Progenitor cell of endocrine pancreas (in vitro differentiated cells): ENCODE measurements at regions not wholly inside any gene's neighbourhood (a gene's known extent, or its start where the extent isn't known, plus 50 kb on each side); places are given as distances from the start of the nearest gene placed in this dataset.

Source experiments
- DNase-seq: peaks from one replicate; pipeline ENCODE4 v3.0.0; 2021; ENCODE audit warnings: low spot score; ENCODE audit not compliant: unreplicated experiment
- H3K27ac Mint-ChIP-seq: 2 replicates; pipeline ENCODE4 v1.8.0; 2021; ENCODE audit warnings: mild to moderate bottlenecking, moderate library complexity, mixed read lengths
- H3K27me3 Mint-ChIP-seq: 2 replicates; pipeline ENCODE4 v1.8.0; 2021; ENCODE audit warnings: mixed read lengths
- H3K36me3 Mint-ChIP-seq: 2 replicates; pipeline ENCODE4 v1.8.0; 2022; ENCODE audit warnings: mixed read lengths; ENCODE audit not compliant: insufficient read depth
- H3K4me1 Mint-ChIP-seq: 2 replicates; pipeline ENCODE4 v1.8.0; 2021; ENCODE audit warnings: low read depth, mixed read lengths
- H3K4me3 Mint-ChIP-seq: 2 replicates; pipeline ENCODE4 v1.8.0; 2021; ENCODE audit warnings: low read depth, mild to moderate bottlenecking, moderate library complexity, mixed read lengths
- H3K9me3 Mint-ChIP-seq: 2 replicates; pipeline ENCODE4 v1.8.0; 2021; ENCODE audit warnings: low read depth, mixed read lengths
- CTCF ChIP-seq: fragments of 200-600 bp; sonication (generic); IDR thresholded peaks from one replicate; pipeline ENCODE4 v1.5.0; 2021; ENCODE audit warnings: antibody characterized with exemption, mild to moderate bottlenecking; ENCODE audit not compliant: unreplicated experiment

- peaks cover 10% of the 10 kb centered on the region for H3K9me3 Mint-ChIP-seq
- no peak overlapping the region for H3K27ac Mint-ChIP-seq
- no peak for DNase-seq
- no peaks in the 10 kb centered on the region for H3K27me3 Mint-ChIP-seq
- TF ChIP-seq CTCF = no peak
- H3K36me3 Mint-ChIP-seq = no peaks in the 10 kb centered on the region
- H3K4me3 Mint-ChIP-seq = no peak overlapping the region
- no peaks in the 10 kb centered on the region for H3K4me1 Mint-ChIP-seq
Measured at GRCh38 chrX:45527834-45528233, 327.2 kb upstream of the DIPK2B start.

DNA sequence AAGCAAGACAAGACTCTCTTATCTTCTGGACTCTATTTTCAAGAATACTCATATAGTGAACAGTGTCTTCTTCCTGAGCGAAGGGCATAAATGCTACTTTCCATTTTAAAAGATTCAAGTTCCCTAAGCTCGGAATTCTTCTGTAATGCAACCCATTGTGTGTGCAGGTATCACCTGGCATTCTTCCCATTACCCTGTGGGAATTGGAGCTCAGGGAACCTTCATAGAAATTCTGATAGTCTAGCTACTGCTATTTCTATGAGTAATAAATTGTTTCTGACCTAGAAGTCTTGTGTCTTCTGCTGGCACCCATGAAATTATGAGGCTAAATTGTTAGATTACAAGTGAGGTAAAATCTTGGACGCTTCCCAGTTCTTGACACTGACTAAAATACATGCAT, 324.1 kb upstream of the DIPK2B start:
- Mint-ChIP-seq H3K27ac (no peak overlapping the region), H3K9me3 (peaks cover 13% of the 10 kb centered on the region), H3K4me3 (no peak overlapping the region), H3K27me3 (no peaks in the 10 kb centered on the region), H3K4me1 (peaks cover 2% of the 10 kb centered on the region), H3K36me3 (no peaks in the 10 kb centered on the region)
- TF ChIP-seq CTCF = no peak
- DNase-seq = no peak

GRCh38 chrX:45524296-45524695, 323.6 kb upstream of the DIPK2B start:
- Mint-ChIP-seq H3K9me3 (peaks cover 14% of the 10 kb centered on the region), H3K36me3 (no peaks in the 10 kb centered on the region), H3K4me1 (peaks cover 2% of the 10 kb centered on the region), H3K27ac (no peak overlapping the region), H3K4me3 (no peak overlapping the region), H3K27me3 (no peaks in the 10 kb centered on the region)
- TF ChIP-seq CTCF = no peak
- no peak for DNase-seq

DNA sequence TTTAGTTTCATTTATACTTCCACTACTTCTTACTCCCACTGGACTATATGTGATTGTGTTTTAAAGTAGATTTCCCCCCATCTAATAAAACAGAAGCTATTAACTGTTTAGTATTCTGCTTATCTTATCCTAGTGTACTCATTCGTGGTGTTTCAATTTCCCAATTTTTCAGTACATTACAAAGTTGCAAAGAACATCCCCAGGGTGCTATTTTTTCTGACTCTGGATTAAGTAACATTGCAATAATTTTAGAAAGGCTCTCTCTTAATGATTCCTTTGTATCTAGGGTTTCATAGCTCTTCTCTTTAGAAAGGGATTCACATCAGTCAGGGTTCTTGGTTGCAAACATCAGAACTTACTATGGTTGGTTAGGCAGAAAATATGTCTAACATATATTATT, 317.9 kb upstream of the DIPK2B start:
- H3K9me3 Mint-ChIP-seq = peaks cover 19% of the 10 kb centered on the region
- peaks cover 5% of the 10 kb centered on the region for H3K4me1 Mint-ChIP-seq
- H3K4me3 Mint-ChIP-seq = no peak overlapping the region
- H3K36me3 Mint-ChIP-seq = no peaks in the 10 kb centered on the region
- no peak for TF ChIP-seq CTCF
- no peaks in the 10 kb centered on the region for H3K27me3 Mint-ChIP-seq
- no peak for DNase-seq
- H3K27ac Mint-ChIP-seq = no peak overlapping the region

DNA sequence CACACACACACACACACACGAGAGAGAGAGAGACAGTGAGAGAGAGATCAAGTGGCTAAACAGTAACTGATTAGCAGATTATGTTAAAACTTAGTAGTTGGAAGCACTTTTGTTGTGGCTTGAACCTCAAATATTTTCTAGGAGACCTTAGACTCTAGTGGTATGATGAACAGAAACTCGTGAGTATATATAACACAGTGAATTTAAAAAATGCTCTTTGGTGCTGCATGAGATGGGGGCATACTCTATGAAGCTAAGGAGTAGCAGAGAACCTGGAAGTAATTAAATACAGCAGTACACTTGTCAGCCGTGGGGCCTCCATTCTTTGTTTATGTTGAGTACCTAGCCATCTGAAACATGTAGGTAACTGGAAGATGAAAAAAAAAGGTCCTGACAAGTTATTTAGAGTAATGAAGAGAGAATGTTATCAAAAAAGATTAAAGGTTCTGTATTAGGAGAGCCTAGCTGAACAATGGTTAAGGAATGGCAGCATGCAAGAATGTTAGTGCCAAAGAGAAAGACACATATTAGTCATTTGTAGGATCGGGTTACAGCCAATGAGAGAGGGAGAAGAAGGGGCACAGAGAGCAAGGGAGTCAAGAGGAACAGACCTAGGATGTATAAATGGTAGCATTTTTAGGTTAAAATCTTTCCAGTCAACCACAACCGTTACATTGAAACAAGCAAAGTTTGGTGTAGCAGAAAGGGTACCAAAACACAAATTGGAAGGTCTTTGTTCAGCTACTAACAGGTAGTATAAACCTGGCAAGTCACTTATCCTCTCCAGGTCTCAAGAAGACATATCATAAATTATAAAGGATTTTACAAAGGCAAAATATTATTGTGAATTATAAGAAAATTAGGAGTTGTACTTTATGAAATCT, 316.7 kb upstream of the DIPK2B start:
- no peak for DNase-seq

More for the DNA sequence above, 316.7 kb upstream of the DIPK2B start:
- H3K4me1 Mint-ChIP-seq = peaks cover 5% of the 10 kb centered on the region
- no peaks in the 10 kb centered on the region for H3K27me3 Mint-ChIP-seq
- H3K9me3 Mint-ChIP-seq = peaks cover 23% of the 10 kb centered on the region
- peak overlapping the region; percentile 9 for H3K27ac Mint-ChIP-seq
- no peaks in the 10 kb centered on the region for H3K36me3 Mint-ChIP-seq
- no peak overlapping the region for H3K4me3 Mint-ChIP-seq
- TF ChIP-seq CTCF = no peak
